HEK293 (cell line): ENCODE measurements at regions not wholly inside any gene's neighbourhood (a gene's known extent, or its start where the extent isn't known, plus 50 kb on each side); places are given as distances from the start of the nearest gene placed in this dataset.
"Not testable (repeated sequence)": the region's sequence is repeated elsewhere in the genome, so short reads cannot be mapped to it uniquely, and the experiment has no call there.

ENCODE experiments used
- CTCF ChIA-PET: fragments of 350-600 bp; formaldehyde crosslinking; extraction: SDS; loops from one replicate; lab custom pipeline; 2021; ENCODE audit warnings: antibody characterized with exemption; lab: Yijun Ruan, JAX
- POLR2A ChIA-PET: fragments of 300-600 bp; formaldehyde crosslinking; extraction: SDS; loops from one replicate; lab custom pipeline; 2020; ENCODE audit warnings: antibody characterized with exemption, inconsistent platforms; lab: Yijun Ruan, JAX
- H3K27ac ChIP-seq: fragments of 200-500 bp; sonication (Bioruptor generic); 2 replicates; pipeline ENCODE4 v1.5.1; 2014; ENCODE audit warnings: low read depth, low read length, control low read depth, inconsistent platforms; ENCODE audit errors: extremely low read depth
- H3K36me3 ChIP-seq, 2 experiments: fragments of 200-500 bp in 1 of 2; sonication (Bioruptor generic) in 1 of 2; 1 replicate in 1 of 2; 2 replicates in 1 of 2; pipeline ENCODE4 v1.5.1; 2014 to 2017; ENCODE audit warnings: inconsistent platforms in 2 of 2, low read length in 2 of 2; ENCODE audit not compliant: control insufficient read depth in 2 of 2, insufficient read depth in 1 of 2
- H3K4me1 ChIP-seq: fragments of 200-500 bp; sonication (Bioruptor generic); 2 replicates; pipeline ENCODE4 v1.5.1; 2014; ENCODE audit warnings: mild to moderate bottlenecking, low read length, inconsistent platforms; ENCODE audit not compliant: control insufficient read depth, insufficient read depth
- H3K4me3 ChIP-seq: 2 replicates; pipeline ENCODE4 v1.5.1; 2011; ENCODE audit warnings: low read depth, mild to moderate bottlenecking, control low read depth, low read length, moderate library complexity
- H3K9me3 ChIP-seq: fragments of 200-500 bp; sonication (Bioruptor generic); 2 replicates; pipeline ENCODE4 v1.5.1; 2014; ENCODE audit warnings: low read depth, low read length, inconsistent platforms; ENCODE audit not compliant: control insufficient read depth, insufficient read depth
- EGR2 ChIP-seq: fragments of 450-650 bp; formaldehyde crosslinking; IDR thresholded peaks from 2 replicates; pipeline ENCODE4 v1.5.1; 2016; ENCODE audit warnings: low read depth, missing biosample characterization, missing genetic modification characterization
- GLI2 ChIP-seq: fragments of 450-650 bp; formaldehyde crosslinking; IDR thresholded peaks from 2 replicates; pipeline ENCODE4; 2017; ENCODE audit warnings: missing biosample characterization, missing genetic modification characterization, low read depth, borderline replicate concordance
- MZF1 ChIP-seq: fragments of 450-650 bp; formaldehyde crosslinking; IDR thresholded peaks from 2 replicates; pipeline ENCODE4 v1.5.1; 2017; ENCODE audit warnings: missing biosample characterization, missing genetic modification characterization, borderline replicate concordance
- ZBTB1 ChIP-seq: fragments of 450-650 bp; formaldehyde crosslinking; IDR thresholded peaks from 2 replicates; pipeline ENCODE4 v1.5.1; 2016; ENCODE audit warnings: missing biosample characterization, missing genetic modification characterization
- ZFHX2 ChIP-seq: fragments of 450-650 bp; formaldehyde crosslinking; conservative IDR thresholded peaks from 2 replicates; pipeline ENCODE4 v1.5.1; 2016; ENCODE audit warnings: missing biosample characterization, missing genetic modification characterization
- ZFP3 ChIP-seq: fragments of 450-650 bp; formaldehyde crosslinking; IDR thresholded peaks from 2 replicates; pipeline ENCODE4 v1.5.1; 2016; ENCODE audit warnings: low read depth, missing biosample characterization, missing genetic modification characterization
- ZFP69B ChIP-seq: fragments of 450-650 bp; formaldehyde crosslinking; IDR thresholded peaks from 2 replicates; pipeline ENCODE4 v1.5.1; 2016; ENCODE audit warnings: missing biosample characterization, missing genetic modification characterization
- ZNF132 ChIP-seq: fragments of 450-650 bp; formaldehyde crosslinking; IDR thresholded peaks from 2 replicates; pipeline ENCODE4 v1.5.1; 2017; ENCODE audit warnings: missing biosample characterization, missing genetic modification characterization, borderline replicate concordance
- ZNF214 ChIP-seq: fragments of 450-650 bp; formaldehyde crosslinking; IDR thresholded peaks from 2 replicates; pipeline ENCODE4 v1.5.1; 2017; ENCODE audit warnings: missing biosample characterization, mild to moderate bottlenecking, missing genetic modification characterization, borderline replicate concordance
- ZNF518A ChIP-seq: fragments of 450-650 bp; formaldehyde crosslinking; conservative IDR thresholded peaks from 2 replicates; pipeline ENCODE4 v1.5.1; 2016; ENCODE audit warnings: low read depth, missing biosample characterization, missing genetic modification characterization
- ZNF529 ChIP-seq: fragments of 450-650 bp; formaldehyde crosslinking; IDR thresholded peaks from 2 replicates; pipeline ENCODE4 v1.5.1; 2017; ENCODE audit warnings: missing genetic modification characterization, missing biosample characterization; ENCODE audit not compliant: insufficient replicate concordance
- ZNF654 ChIP-seq: fragments of 450-650 bp; formaldehyde crosslinking; IDR thresholded peaks from 2 replicates; pipeline ENCODE4 v1.5.1; 2016; ENCODE audit warnings: low read depth, missing biosample characterization, missing genetic modification characterization
- TF ChIP-seq, protein P1 (sequence below): fragments of 450-650 bp; formaldehyde crosslinking; IDR thresholded peaks from 2 replicates; pipeline ENCODE4 v1.5.1; 2016; ENCODE audit warnings: missing biosample characterization, missing genetic modification characterization

- ChIA-PET CTCF (no interaction called here), POLR2A (no interaction called here)
- TF ChIP-seq ZNF132 (tag by site-specific recombination) (no peak), ZFP3 (tag by site-specific recombination) (no peak), ZNF518A (no peak), EGR2 (tag by site-specific recombination) (no peak), MZF1 (tag by site-specific recombination) (no peak), GLI2 (tag by site-specific recombination) (no peak), ZNF529 (tag by site-specific recombination) (no peak), ZBTB1 (tag by site-specific recombination) (no peak), ZFP69B (tag by site-specific recombination) (no peak), ZFHX2 (tag by site-specific recombination) (no peak)
- TF ChIP-seq, protein P1, sequence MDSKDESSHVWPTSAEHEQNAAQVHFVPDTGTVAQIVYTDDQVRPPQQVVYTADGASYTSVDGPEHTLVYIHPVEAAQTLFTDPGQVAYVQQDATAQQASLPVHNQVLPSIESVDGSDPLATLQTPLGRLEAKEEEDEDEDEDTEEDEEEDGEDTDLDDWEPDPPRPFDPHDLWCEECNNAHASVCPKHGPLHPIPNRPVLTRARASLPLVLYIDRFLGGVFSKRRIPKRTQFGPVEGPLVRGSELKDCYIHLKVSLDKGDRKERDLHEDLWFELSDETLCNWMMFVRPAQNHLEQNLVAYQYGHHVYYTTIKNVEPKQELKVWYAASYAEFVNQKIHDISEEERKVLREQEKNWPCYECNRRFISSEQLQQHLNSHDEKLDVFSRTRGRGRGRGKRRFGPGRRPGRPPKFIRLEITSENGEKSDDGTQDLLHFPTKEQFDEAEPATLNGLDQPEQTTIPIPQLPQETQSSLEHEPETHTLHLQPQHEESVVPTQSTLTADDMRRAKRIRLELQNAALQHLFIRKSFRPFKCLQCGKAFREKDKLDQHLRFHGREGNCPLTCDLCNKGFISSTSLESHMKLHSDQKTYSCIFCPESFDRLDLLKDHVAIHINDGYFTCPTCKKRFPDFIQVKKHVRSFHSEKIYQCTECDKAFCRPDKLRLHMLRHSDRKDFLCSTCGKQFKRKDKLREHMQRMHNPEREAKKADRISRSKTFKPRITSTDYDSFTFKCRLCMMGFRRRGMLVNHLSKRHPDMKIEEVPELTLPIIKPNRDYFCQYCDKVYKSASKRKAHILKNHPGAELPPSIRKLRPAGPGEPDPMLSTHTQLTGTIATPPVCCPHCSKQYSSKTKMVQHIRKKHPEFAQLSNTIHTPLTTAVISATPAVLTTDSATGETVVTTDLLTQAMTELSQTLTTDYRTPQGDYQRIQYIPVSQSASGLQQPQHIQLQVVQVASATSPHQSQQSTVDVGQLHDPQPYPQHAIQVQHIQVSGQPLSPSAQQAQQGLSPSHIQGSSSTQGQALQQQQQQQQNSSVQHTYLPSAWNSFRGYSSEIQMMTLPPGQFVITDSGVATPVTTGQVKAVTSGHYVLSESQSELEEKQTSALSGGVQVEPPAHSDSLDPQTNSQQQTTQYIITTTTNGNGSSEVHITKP: no peak
- no peaks in the 10 kb centered on the region for H3K36me3 ChIP-seq
- H3K4me1 ChIP-seq: no peaks in the 10 kb centered on the region
- no peaks in the 10 kb centered on the region for H3K9me3 ChIP-seq
- H3K27ac ChIP-seq: no peak overlapping the region
- H3K4me3 ChIP-seq: no peak overlapping the region
These were observed 464.2 kb upstream of the FSHR start for GRCh38 chr2:49618491-49618890.

DNA sequence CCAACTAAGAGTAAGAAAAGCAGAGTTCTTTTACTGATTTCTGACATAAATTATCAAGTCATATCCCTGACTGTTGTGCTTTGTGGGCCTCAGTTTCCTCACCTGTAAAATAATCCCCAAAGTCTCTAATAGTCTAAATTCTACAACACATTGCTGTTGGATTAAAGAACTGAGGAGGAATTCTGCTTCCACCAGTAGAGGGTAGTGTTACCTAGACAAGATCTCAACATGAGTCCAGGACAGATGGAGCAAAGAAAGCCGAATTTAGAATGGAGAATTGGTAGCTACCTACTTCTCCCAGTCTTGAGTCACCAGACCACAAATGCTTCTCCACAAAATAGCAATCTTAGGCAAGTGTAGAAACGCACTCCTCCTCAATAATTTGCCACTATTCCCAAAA, 462.5 kb upstream of the FSHR start:
- CTCF ChIA-PET: interaction anchor here (0.6 to 1.7 kb wide), 10 partner anchors 28 to 875 kb away, joined by 3 to 8 read pairs (median 4); no protein-coding TSS in a partner anchor

DNA sequence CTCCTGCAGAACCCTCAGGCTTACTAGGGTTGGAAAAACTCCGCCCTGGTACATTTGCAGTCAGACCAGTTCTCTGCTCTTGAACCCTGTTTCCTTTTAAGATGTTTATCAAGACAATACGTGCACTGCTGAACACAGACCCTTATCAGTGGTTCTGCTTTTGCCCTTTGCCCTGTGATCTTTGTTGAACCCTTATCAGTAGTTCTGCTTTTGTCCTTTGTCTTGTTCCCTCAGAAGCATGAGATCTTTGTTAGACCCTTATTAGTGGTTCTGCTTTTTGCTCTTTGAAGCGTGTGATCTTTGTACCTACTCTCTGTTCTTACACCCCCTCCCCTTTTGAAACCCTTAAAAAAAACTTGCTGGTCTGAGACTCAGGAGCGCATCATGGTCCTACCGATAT, 457.5 kb upstream of the FSHR start:
- H3K36me3 ChIP-seq, H3K27ac ChIP-seq, H3K9me3 ChIP-seq, CTCF ChIA-PET, H3K4me3 ChIP-seq, H3K4me1 ChIP-seq, POLR2A ChIA-PET: not testable (repeated sequence)

More for the DNA sequence above, 462.5 kb upstream of the FSHR start:
- H3K27ac ChIP-seq: no peak overlapping the region
- TF ChIP-seq ZNF214 (tag by site-specific recombination) (no peak), ZNF654 (peak; percentile 30; the same call in 1 of the 2 replicates)
- no peaks in the 10 kb centered on the region for H3K9me3 ChIP-seq
- POLR2A ChIA-PET: no interaction called here
- H3K4me3 ChIP-seq: no peak overlapping the region
- no peaks in the 10 kb centered on the region for H3K36me3 ChIP-seq
- no peaks in the 10 kb centered on the region for H3K4me1 ChIP-seq
